Heart left ventricle (tissue), 16 donors: ENCODE measurements at regions not wholly inside any gene's neighbourhood (a gene's known extent, or its start where the extent isn't known, plus 50 kb on each side); places are given as distances from the start of the nearest gene placed in this dataset.

Experiments
- ATAC-seq, 4 donors: fragments of 200-7000 bp; cut with Tn5 transposase; one replicate each; pipeline ENCODE4 v1.9.1; 2020 to 2022; ENCODE audit warnings: moderate library complexity in 4 of 4, mild to moderate bottlenecking in 3 of 4, moderate number of reproducible peaks in 1 of 4
- DNase-seq, 5 donors: peaks; one replicate each; pipeline ENCODE4 v3.0.0-alpha.2; 2020
- H3K27ac ChIP-seq, 12 donors: fragments of 200-600 bp; sonication (generic) in 4 of 12; one replicate each; pipeline versions ENCODE4 v1.5.0 to v1.8.0; 2016 to 2022; ENCODE audit warnings: mild to moderate bottlenecking in 2 of 12
- H3K27me3 ChIP-seq, 9 donors: fragments of 200-600 bp; sonication (generic) in 2 of 9; one replicate each; pipeline versions ENCODE4 v1.5.1 to v1.8.0; 2016 to 2022; ENCODE audit warnings: mild to moderate bottlenecking in 3 of 9
- H3K36me3 ChIP-seq, 9 donors: fragments of 200-600 bp; sonication (generic) in 2 of 9; one replicate each; pipeline versions ENCODE4 v1.5.0 to v1.8.0; 2018 to 2022; ENCODE audit warnings: mild to moderate bottlenecking in 2 of 9
- H3K4me1 ChIP-seq, 12 donors: fragments of 200-600 bp; sonication (generic) in 4 of 12; one replicate each; pipeline versions ENCODE4 v1.5.0 to v1.8.0; 2016 to 2022; ENCODE audit warnings: mild to moderate bottlenecking in 3 of 12
- H3K4me3 ChIP-seq, 12 donors: fragments of 200-600 bp; sonication (generic) in 4 of 12; one replicate each; pipeline versions ENCODE4 v1.5.0 to v1.8.0; 2017 to 2022; ENCODE audit warnings: mild to moderate bottlenecking in 9 of 12, moderate library complexity in 4 of 12
- H3K9me3 ChIP-seq, 12 donors: fragments of 200-600 bp; sonication (generic) in 4 of 12; one replicate each; pipeline versions ENCODE4 v1.5.0 to v1.8.0; 2016 to 2022; ENCODE audit warnings: mild to moderate bottlenecking in 1 of 12
- CTCF ChIP-seq, 12 donors: fragments of 200-600 bp; sonication (generic) in 4 of 12; IDR thresholded peaks; one replicate each; pipeline versions ENCODE4 v1.5.0 to v1.8.0; 2018 to 2022; ENCODE audit warnings: antibody characterized with exemption in 12 of 12, mild to moderate bottlenecking in 5 of 12
- POLR2A ChIP-seq, 2 donors: fragments of 450-650 bp; IDR thresholded peaks; one replicate each; pipeline ENCODE4 v1.6.1; 2017; ENCODE audit warnings: antibody characterized with exemption in 2 of 2, mild to moderate bottlenecking in 2 of 2, moderate library complexity in 2 of 2
- WGBS, 4 donors: extraction: QIAGEN DNeasy Blood & Tissue Kit in 2 of 4; methylation state at CpG; one replicate each; pipeline versions ENCODE4 v1.1.5 to v1.1.7; 2013 to 2018; 5-methylcytosine and 5-hydroxymethylcytosine counted together
- intact Hi-C, 10 donors: fragments of 100-400 bp; cut with DNase I; formaldehyde crosslinking; loops; one replicate each; pipeline versions ENCODE4 v1.11.1 to v1.14.2; 2022
- donor health status: ischemic (EF 13 %, LVEDD 7.1; RV severe dilation, severe dysfunction).
- donor health status: healthy with polysubstance abuse.
- donor health status: DM: no; HTN: yes; CAD: no.
- donor health status: DM: no; HTN: no; CAD: no.
- donor health status: ischemic (EF 25% LVEDD 6.9; RV normal size, moderate dysfunction).
- donor health status: ischemic (EF 25% LVEDD 5.7; RV mildly dilated, moderate dysfunction).
- donor health status: healthy.
- donor health status: DM: yes; HTN: yes; CAD: no.
- donor health status: ischemic (EF 35%, LVEDD 5.7; RV mildly dilated, moderate dysfunction).
- donor health status: nonischemic (EF 11% LVEDD 7.7; RV severe dilation, severe dysfunction).
- donor health status: DM: yes; HTN: yes; CAD: no.
- donor health status: PGD.
- donor health status: ischemic (EF 29% LVEDD 5.4; RV normal size, mild dysfunction).
- donor health status: nonischemic (EF 23%, LVEDD 6.1; RV moderate dilation, normal function).

- 72 to 89% (median 81%) methylated on average over 1 of the region's 1 CpG for WGBS, 4 donors
- DNase-seq = no peak
- H3K4me3 ChIP-seq = no peak overlapping the region
- no peaks in the 10 kb centered on the region for H3K4me1 ChIP-seq
- H3K36me3 ChIP-seq = no peaks in the 10 kb centered on the region
- H3K9me3 ChIP-seq = no peaks in the 10 kb centered on the region
- intact Hi-C loops = no loop called here
- H3K27me3 ChIP-seq = no peaks in the 10 kb centered on the region
- ATAC-seq = no peak
- no peak for TF ChIP-seq CTCF (IDR thresholded peaks at IDR 0.05)
- TF ChIP-seq POLR2A (IDR thresholded peaks at IDR 0.05) = no peak
- H3K27ac ChIP-seq = no peak overlapping the region
Observed at GRCh38 chr3:107100573-107100972, 276.7 kb upstream of the CCDC54 start.

GRCh38 chr3:107103786-107104185 lies 273.5 kb upstream of the CCDC54 start:
- no peak for DNase-seq
- Histone ChIP-seq H3K9me3 (no peaks in the 10 kb centered on the region), H3K27ac (no peak overlapping the region), H3K36me3 (no peaks in the 10 kb centered on the region), H3K4me1 (no peaks in the 10 kb centered on the region), H3K4me3 (no peak overlapping the region), H3K27me3 (no peaks in the 10 kb centered on the region)
- TF ChIP-seq CTCF (IDR thresholded peaks at IDR 0.05) (no peak), POLR2A (IDR thresholded peaks at IDR 0.05) (no peak)
- ATAC-seq = no peak
- WGBS, 4 donors = 89 to 93% (median 91%) methylated on average over 2 of the region's 2 CpGs
- intact Hi-C loops = no loop called here

GRCh38 chr3:107106316-107106715 lies 270.9 kb upstream of the CCDC54 start:
- no peak for DNase-seq
- 90 to 97% (median 95%) methylated on average over 7 of the region's 7 CpGs for WGBS, 4 donors
- H3K9me3 ChIP-seq = no peaks in the 10 kb centered on the region
- no peak overlapping the region for H3K27ac ChIP-seq
- H3K36me3 ChIP-seq = no peaks in the 10 kb centered on the region
- no peak for ATAC-seq
- H3K4me1 ChIP-seq = peaks cover 0 to 4% (median 0%) of the 10 kb centered on the region in 12 donors
- TF ChIP-seq CTCF (IDR thresholded peaks at IDR 0.05) (no peak), POLR2A (IDR thresholded peaks at IDR 0.05) (no peak)
- intact Hi-C loops = no loop called here
- H3K4me3 ChIP-seq = no peak overlapping the region
- no peaks in the 10 kb centered on the region for H3K27me3 ChIP-seq

GRCh38 chr3:107106907-107107306 lies 270.3 kb upstream of the CCDC54 start:
- 94 to 97% (median 96%) methylated on average over 8 of the region's 8 CpGs for WGBS, 4 donors

DNA sequence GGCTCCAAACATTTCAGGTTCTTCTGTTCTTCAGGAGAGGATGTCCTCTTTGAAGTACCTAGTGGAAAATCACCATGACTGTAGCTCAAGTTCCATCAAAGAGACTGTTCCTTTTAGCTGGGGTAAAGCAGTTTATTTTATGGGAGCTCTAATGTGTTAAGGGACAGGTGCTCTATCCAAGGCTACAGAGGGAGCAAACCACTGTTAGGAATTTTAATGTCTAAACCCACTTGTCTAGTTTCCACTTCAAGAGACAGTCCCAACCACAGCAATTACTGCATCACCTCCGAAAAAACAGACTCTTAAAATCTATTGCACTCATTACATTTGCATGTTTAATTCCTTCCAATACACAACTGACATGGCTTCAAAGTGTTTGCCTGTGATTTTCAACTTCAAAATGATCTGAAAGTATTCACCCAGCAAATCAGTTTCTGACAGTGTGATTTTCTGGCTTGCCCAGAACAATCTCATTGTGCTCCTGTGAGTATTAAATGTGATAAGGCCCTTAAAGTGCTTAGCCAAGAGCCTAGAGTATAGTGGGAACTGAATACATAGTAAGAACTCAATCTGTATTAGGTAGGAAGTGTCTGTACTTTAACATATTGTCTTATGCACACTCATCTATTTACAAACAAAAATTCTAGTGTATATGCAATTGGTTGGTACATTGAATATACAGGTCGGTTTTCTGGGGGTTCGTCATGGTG lies 266.5 kb upstream of the CCDC54 start:
- ATAC-seq (peak in 1 of 4 donors; percentile 60), DNase-seq (no peak)
- H3K9me3 ChIP-seq = no peaks in the 10 kb centered on the region
- peaks cover 0 to 4% (median 0%) of the 10 kb centered on the region in 12 donors for H3K4me1 ChIP-seq
- 86 to 90% (median 89%) methylated on average over 3 of the region's 3 CpGs for WGBS, 4 donors
- H3K36me3 ChIP-seq = no peaks in the 10 kb centered on the region
- H3K27ac ChIP-seq = no peak overlapping the region
- intact Hi-C loops = no loop called here
- no peaks in the 10 kb centered on the region for H3K27me3 ChIP-seq
- H3K4me3 ChIP-seq = no peak overlapping the region
- TF ChIP-seq POLR2A (IDR thresholded peaks at IDR 0.05) = no peak

More at GRCh38 chr3:107106907-107107306, 270.3 kb upstream of the CCDC54 start:
- no peak overlapping the region for H3K27ac ChIP-seq
- no peaks in the 10 kb centered on the region for H3K9me3 ChIP-seq
- intact Hi-C loops = no loop called here
- no peaks in the 10 kb centered on the region for H3K27me3 ChIP-seq
- DNase-seq (no peak), ATAC-seq (no peak)
- no peak for TF ChIP-seq POLR2A (IDR thresholded peaks at IDR 0.05)
- H3K4me3 ChIP-seq = no peak overlapping the region
- H3K4me1 ChIP-seq = peaks cover 0 to 4% (median 0%) of the 10 kb centered on the region in 12 donors
- H3K36me3 ChIP-seq = no peaks in the 10 kb centered on the region
